HG03460 (cell line): ENCODE measurements at regions not wholly inside any gene's neighbourhood (a gene's known extent, or its start where the extent isn't known, plus 50 kb on each side); places are given as distances from the start of the nearest gene placed in this dataset.
"Not testable (repeated sequence)": the region's sequence is repeated elsewhere in the genome, so short reads cannot be mapped to it uniquely, and the experiment has no call there.

Experiments used
- ATAC-seq: cut with Tn5 transposase; IDR thresholded peaks from one replicate; pipeline ENCODE4 v1.9.1; 2021; ENCODE audit not compliant: unreplicated experiment

DNA sequence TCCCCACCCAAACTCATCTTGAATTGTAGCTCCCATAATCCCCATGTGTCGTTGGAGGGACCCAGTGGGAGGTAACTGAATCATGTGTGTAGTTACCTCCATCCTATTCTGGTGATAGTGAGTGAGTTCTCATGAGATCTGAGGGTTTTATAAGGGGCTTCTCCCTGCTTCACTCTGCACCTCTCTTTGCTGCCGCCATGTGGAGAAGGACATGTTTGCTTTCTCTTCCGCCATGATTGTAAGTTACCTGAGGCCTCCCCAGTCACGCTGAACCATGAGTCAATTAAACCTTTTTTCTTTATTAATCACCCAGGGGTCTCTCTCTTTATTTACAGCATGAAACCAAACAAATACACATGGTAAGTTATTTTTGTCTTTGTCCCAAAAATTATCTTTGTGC, 726.1 kb downstream of the CDH18 start:
- ATAC-seq: no peak

DNA sequence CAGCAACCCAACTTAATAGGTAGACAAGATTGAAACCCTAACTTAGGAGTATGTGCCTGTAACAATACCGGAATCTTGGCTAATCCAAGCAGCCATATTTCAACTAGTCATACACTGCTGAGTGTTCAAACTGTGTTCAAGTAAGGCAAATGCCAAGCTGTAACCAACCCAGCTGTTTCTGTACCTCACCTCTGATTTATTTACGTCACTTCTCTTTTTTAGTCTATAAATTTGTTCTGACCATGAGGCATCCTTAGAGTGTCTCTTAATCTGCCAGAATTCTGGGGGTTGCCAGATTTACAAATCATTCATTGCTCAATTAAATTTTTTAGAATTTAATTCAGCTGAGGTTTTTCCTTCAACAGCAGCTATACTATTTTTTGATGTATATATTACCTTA, 723.2 kb downstream of the CDH18 start:
- ATAC-seq: no peak

DNA sequence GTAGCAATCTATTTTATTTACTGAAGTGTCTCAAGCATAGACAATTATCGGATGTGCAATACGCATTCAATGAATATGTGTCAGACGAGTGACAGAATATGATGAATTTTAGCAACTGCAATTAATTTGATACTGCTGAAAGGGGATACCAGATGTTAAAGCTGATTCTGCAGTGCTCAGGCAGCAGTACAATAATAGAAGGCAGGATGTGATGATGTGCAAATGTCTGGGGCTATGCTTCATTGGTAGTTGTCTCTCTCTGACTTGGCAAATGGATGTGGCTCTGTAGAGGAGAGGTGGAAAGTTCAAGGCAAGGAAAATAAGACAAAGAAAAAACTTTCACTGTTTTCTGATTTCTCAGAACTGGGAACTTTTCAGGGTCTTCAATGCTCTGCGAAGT, 721.2 kb downstream of the CDH18 start:
- no peak for ATAC-seq

DNA sequence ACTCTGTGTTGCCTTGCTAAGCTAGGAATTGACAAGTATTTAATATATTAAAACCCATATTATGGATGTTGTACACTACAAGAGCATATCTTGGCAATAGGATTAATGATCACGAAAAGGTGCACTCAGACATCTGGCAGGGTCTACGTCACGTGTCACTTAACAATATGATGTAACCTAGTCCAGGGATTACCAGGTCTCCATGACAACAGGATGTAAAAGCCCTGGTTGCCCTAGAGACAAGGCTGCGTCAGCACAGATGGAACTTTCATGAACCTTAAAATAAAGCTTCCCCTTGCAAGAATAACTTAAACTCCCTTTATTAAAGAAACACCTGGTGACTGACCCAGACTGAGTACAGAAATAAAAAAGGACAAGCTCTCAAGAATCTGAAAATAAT, 717.8 kb downstream of the CDH18 start:
- ATAC-seq: no peak

DNA sequence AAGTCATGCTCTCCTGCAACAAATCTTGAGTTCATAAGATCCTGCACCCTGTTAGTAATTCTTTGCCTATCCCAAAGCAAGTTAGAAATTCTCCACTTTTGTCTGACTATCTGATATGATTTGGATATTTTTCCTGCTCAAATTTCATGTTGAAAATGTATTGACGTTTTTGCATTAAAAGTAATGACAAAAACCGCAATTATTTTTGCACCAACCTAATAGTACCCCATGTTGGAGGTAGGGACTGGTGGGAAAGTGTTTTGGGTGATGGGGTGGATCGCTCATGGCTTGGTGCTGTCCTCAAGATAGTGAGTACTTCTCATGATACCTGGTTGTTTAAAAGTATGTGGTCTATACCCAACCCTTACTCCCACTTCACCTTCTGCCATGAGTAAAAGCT, 713.4 kb downstream of the CDH18 start:
- no peak for ATAC-seq

DNA sequence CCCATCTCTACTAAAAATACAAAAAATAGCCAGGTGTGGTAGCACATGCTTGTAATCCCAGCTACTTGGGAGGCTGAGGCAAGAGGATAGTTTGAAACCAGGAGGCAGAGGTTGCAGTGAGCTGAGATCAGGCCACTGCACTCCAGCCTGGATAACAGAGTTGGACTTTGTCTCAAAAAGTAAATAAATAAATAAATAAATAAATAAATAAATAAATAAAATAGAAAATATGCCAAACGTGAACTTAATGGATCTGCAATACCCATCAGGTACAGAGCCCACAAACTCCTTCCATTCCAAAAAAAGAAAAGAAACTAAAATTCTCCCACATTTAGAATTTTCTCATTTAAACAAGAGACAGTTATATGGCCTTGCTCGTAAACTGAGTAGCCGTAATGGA, 702.7 kb downstream of the CDH18 start:
- ATAC-seq: no peak

DNA sequence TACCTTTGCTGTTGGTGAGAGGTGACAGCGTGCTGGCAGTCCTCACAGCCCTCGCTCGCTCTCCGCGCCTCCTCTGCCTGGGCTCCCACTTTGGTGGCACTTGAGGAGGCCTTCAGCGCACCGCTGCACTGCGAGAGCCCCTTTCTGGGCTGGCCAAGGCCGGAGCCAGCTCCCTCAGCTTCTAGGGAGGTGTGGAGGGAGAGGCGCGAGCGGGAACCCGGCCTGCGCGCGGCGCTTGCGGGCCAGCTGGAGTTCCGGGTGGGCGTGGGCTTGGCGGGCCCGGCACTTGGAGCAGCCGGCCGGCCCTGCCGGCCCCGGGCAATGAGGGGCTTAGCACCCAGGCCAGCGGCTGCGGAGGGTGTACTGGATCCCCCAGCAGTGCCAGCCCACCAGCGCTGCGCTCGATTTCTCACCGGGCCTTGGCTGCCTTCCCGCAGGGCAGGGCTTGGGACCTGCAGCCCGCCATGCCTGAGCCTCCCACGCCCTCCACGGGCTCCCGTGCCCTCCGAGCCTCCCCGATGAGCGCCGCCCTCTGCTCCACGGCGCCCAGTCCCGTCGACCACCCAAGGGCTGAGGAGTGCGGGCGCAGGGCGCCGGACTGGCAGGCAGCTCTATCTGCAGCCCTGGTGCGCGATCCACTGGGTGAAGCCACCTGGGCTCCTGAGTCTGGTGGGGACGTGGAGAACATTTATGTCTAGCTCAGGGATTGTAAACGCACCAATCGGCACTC, 700.3 kb downstream of the CDH18 start:
- not testable (repeated sequence) for ATAC-seq

DNA sequence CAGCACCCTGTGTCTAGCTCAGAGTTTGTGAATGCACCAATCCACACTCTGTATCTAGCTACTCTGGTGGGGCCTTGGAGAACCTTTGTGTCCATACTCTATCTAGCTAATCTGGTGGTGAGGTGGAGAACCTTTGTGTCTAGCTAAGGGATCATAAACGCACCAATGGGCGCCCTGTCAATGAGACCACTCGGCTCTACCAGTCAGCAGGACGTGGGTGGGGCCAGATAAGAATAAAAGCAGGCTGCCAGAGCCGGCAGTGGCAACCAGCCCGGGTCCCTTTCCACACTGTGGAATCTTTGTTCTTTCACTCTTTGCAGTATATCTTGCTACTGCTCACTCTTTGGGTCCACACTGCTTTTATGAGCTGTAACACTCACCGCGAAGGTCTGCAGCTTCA, 699.7 kb downstream of the CDH18 start:
- ATAC-seq: not testable (repeated sequence)

DNA sequence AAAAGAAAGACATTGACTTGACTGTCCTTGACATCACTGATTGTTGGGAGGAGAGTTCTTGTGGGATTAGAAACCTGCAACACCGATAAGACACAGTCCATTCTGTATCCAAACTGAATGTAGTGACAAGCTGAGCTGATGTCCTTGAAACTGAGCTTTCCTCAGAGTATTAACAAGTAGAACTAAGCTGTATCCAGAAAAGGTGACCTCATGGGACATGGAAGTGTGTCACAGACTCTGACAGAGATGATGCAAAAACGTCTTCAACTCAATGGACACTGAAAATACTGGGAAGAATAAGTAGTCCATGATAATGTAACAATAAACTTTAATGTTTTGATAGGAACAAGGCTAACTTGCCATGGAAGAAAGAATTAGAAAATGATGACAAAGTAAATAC, 690.1 kb downstream of the CDH18 start:
- ATAC-seq: no peak

DNA sequence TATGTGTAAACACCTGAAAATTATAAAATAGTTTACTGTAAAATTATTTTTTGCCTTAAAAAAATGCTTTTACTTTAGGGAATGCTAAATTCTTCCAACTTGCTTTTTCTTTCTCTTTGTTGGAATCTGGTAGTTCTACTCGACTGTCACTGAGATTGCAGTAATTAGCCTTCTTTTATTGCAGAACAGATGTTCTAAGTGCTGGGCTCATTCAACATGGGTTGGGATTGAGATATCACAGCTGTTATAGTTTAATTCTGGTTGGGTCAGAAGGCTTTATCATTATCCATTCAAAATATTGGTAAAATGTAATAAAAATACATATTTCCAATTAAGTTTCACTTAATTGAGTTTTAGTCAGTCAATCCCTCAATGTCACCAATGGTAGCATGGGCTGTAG, 686.7 kb downstream of the CDH18 start:
- ATAC-seq: no peak

DNA sequence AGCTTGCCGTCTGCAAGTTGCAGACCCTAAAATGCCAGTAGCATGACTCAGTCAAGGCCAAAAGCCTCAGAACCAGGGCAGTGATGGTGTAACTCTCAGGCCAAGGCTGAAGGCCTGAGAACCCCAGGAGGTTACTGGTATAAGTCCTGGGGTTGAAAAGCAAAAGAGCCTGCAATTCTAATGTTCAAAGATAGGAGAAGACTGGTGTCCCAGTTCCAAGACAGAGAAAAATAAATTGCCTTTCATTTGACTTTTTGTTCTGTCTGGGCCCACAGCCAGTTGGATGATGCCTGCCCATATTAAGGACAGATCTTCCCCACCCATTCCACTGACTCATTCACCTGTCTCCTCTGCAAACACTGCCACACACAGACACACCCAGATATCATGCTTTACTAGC, 673.2 kb downstream of the CDH18 start:
- ATAC-seq: no peak

DNA sequence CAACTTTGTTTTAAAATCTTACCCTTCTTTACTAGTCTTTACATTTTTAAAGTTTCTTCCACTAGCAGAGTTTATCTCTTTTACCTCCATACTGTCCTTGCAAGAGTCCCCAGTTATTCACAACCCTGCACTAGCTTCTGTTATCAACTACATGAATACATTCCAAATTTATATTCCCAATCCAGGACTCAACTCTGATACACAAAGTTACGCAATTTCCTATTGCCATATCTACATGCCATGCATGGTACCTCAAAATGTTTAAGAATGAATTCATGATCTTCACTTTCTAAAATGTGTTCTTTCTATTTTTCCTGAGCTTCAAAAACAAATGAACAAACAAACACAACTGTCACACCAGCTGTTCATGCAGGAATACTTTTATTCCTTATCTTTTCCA, 668.7 kb downstream of the CDH18 start:
- ATAC-seq: no peak

DNA sequence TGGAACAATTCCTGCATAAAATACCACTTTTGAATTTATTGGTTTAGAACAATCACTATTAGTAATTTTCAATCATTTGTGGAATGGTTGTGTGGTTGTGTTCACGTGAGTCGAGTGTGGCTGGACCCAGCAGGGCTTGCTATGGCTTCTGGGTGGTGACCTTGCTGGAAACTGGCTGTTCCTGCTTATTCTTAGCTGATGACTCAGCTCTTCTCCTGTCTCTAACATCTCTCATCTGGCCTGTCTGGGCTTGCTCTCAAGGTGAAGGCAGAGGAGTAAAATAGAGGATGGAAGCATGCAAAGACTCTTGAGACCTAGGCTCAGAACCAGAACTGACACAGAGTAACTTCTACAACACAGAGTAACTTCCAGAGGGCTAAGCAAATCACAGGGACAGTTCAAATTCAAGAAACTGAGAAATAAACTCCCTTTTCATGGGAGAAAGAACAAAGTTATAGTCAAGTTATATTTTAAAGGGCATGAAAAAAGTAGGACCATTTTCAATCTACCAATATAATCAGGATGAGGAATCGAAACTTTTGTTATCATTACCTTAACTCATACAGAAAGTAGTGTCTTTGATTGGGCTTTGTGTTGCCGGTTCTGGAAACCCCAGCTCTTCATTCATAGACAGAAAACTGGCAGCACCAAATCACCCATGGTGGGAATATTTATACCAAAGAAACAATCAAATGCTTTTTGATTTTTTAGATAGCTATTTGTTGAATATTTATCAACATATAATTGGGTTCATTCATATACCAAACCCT, 665.1 kb downstream of the CDH18 start:
- ATAC-seq: no peak

DNA sequence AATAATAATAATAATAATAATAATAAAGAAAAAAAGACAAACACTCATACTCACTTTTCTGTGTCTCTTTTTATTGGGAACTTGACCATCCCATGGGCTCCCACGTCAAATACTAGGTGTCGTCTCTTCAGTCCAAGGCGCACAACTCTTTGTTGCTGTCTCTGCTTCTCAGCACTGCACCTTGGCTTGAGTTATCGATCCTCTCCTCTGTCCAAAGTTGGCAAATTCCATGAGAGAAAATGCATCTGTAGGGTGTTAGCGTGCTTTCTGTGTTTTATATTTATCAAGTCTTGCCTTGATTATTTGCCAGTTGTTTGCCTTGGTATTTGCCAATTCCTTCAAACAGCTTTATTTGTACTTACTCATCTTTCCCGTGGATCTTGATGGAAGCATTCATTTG, 653.7 kb downstream of the CDH18 start:
- ATAC-seq: no peak

DNA sequence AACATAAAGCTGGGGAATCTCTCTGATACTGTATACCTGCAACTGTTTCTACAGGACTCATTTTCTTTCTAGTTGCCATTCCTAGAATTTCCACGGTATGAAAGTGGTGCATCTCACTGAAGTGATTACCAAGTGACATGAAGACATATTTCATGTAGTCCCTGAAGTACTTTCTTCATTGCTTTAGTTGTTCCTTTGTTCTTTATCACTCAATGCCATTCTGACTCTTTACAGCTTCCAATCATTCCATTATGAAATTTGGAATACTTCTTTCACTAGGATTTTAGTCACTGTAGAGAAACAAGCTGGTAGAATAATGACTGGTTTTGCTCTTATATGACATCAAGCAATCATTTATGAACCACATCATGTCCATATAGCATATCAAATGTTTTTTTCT, 645.1 kb downstream of the CDH18 start:
- no peak for ATAC-seq

DNA sequence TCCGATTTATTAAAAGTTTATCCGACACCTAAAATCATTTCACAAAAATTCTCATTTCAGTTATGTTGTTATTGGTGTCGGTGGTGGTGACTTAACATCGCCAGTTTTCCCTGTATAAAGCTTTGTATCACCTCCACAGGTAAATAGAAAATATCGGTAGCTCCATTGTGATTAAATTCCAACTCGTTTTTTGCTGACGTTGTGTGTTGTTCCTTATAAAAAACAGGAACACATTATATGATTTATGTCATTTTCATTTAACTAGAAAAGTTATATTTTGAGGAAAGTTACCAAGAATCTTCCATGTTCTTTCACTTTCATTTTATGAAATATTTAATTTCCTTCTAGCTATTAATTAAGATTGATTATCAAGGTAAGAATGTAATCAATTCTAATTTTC, 635.9 kb downstream of the CDH18 start:
- no peak for ATAC-seq

DNA sequence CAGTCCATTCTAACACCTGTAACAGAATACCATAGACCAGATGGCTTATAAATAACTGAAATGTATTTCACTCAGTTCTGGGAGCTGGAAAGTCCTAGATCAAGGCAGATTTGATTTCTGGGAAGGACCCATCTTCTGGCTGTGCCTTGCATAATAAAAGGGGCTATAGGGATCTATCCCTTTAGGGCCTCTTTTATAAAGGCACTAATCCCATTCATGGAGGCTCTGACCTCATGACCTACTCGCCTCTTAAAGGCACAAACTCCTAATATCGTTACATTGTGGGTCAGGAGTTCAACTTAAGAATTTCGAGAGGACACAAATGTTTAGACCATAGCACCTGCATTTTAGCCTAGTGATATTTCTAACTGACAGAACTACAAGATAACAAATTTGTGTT, 619.0 kb downstream of the CDH18 start:
- no peak for ATAC-seq

DNA sequence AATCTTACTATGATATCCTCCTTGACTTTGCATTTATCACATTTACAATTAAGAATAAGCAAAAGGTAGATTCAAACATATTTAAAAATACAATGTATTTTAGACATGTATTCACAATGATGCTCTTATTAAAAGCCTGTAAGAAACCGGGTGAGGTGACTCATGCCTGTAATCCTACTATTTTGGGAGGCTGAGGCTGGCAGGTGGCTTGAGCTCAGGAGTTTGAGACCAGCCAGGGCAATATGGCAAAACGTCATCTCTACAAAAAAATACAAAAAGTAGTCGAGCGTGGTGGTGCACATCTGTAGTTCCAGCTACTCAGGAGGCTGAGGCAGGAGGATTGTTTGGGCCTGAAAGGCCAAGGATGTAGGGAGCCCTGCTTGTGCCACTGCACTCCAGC, 618.4 kb downstream of the CDH18 start:
- no peak for ATAC-seq

DNA sequence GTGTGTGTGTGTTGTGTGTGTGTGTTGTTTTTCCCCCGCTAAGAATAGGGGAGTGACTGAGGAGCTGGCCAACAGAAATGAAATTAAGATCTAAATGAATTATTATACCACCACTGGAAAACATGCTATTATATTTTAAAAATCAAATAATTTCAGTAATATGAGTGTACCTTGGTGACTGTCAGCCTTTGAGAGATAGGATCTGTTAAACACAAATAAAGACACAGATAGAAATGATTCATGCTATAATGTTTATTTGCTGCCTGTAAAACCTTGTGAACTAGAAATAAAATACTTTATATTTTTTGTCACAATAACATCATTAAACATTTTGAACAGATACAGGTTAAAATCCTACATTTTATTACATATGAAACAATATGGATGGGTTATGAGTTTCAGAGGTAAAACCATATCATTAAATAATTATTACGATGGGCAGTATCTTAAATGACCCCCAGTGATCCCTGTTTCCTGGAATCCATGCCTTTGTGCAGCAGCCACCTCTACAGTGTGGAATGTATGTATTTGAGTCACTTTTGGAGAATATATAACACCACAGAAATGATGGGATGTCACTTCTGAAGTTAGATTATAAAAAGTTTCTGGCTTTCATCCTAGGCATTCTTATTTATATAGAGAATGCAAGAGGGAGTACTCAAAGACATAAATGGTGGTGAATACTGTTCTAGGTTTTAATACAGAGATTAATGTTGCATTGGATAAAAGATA, 617.2 kb downstream of the CDH18 start:
- no peak for ATAC-seq

DNA sequence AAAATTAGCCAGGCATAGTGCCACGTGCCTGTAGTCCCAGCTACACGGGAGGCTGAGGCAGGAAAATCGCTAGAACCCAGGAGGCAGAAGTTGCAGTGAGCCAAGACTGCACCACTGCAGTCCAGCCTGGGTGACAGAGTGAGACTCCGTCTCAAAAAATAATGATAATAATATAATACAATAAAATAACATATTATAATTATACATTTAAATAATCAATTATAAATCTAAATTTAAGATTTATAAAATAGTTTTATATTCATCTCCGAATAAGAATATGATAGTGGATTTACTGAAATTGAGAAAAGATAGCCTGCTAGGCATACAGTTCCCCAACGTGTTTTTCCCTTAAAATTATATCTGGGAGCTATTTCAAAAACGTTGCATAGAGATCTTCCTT, 599.6 kb downstream of the CDH18 start:
- no peak for ATAC-seq

DNA sequence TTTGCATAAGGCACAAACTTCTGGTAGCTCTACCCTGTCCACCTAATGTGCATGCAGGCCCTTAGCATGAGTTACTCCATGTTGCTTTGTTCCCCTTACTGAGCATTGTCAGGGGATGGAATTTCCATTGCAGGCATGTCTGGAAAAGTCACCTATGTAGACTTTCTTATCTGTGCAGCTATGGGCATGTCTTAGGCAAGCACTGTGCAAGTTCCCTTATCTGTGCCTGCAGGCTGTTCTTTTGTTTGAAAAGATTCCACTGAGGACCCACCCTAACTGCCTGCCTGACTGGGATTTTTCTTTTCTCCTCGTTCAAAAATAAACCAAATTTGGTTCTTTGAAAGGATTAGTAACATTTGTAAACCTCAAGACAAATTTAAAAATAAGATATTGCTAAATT, 587.0 kb downstream of the CDH18 start:
- no peak for ATAC-seq
